H1 (cell line): ENCODE measurements at regions not wholly inside any gene's neighbourhood (a gene's known extent, or its start where the extent isn't known, plus 50 kb on each side); places are given as distances from the start of the nearest gene placed in this dataset.

Experiments
- CBX8 ChIP-seq: fragments of 300-800, 300-1000 bp; sonication (generic); IDR thresholded peaks from 2 replicates; pipeline ENCODE4 v1.7.1; 2016; ENCODE audit warnings: low read depth, low read length, borderline replicate concordance
- JUND ChIP-seq: IDR thresholded peaks from 2 replicates; pipeline ENCODE4 v1.6.1; 2011; ENCODE audit warnings: mild to moderate bottlenecking, improper control_type of control experiment, low read length

- no peak for TF ChIP-seq CBX8
- no peak for TF ChIP-seq JUND
Measured at GRCh38 chr4:19776021-19776459, 475.7 kb upstream of the SLIT2 start.
